Erythroblast (primary cell): ENCODE measurements at regions not wholly inside any gene's neighbourhood (a gene's known extent, or its start where the extent isn't known, plus 50 kb on each side); places are given as distances from the start of the nearest gene placed in this dataset.

Experiments
- GATA1 ChIP-seq: IDR thresholded peaks from 2 replicates; pipeline ENCODE4 v1.6.1; 2011; ENCODE audit warnings: low read depth, mild to moderate bottlenecking, control low read depth, low read length, moderate library complexity
- POLR2A ChIP-seq: IDR thresholded peaks from 2 replicates; pipeline ENCODE4 v1.6.1; 2011; ENCODE audit warnings: mild to moderate bottlenecking, low read length

GRCh38 chr7:42729053-42729765 lies 182.7 kb downstream of the C7orf25 start:
- no peak for TF ChIP-seq POLR2A
- TF ChIP-seq GATA1: no peak
